ENCODE measurements at regions not wholly inside any gene's neighbourhood (a gene's known extent, or its start where the extent isn't known, plus 50 kb on each side); places are given as distances from the start of the nearest gene placed in this dataset.

DNA sequence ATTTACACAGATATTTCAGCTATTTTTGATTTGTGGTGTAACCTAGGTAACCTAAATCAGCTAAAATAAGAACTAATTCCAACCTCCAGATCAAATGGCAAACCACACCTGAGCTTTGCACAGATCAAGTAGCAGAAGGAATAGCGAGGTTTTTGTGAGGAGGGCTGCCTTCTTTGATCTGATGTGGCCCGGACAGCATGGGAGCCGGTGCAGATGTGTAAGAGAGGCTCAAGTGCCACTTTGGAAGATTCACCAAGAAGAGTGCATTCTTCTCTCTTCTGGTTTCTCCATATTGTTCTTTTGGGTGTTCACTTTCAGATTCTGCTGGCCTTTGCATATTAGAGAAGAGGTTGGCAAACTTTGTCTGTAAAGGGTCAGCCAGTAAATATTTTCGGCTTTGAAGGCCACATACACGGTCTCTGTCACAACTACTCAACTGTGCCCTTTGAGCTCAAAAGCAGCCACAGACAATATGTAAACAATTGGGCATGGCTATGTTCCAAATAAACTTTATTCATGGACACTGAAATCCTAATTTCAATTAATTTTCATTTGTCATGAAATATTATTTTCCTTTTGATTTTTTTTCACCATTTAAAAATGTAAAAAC is 78.9 kb upstream of the FAM9C start:
- CTCF ChIA-PET: no interaction called here
- no peak overlapping the region for H3K27ac ChIP-seq (ENCODE audit: low read depth, low read length)
- no peaks in the 10 kb centered on the region for H3K9me3 ChIP-seq (ENCODE audit: control insufficient read depth in 1 of 2, insufficient read depth in 1 of 2, low read depth in 1 of 2, low read length in 2 of 2)

More for the DNA sequence above, 78.9 kb upstream of the FAM9C start:
- H3K9me2 ChIP-seq (ENCODE audit: insufficient read depth): no peaks in the 10 kb centered on the region
- TF ChIP-seq CBX3 (IDR thresholded peaks at IDR 0.05; ENCODE audit: low read depth): no peak
- TF ChIP-seq SRF (IDR thresholded peaks at IDR 0.05; ENCODE audit: low read depth): no peak
- TF ChIP-seq ZFX (IDR thresholded peaks at IDR 0.05): no peak
- TF ChIP-seq, protein P1, sequence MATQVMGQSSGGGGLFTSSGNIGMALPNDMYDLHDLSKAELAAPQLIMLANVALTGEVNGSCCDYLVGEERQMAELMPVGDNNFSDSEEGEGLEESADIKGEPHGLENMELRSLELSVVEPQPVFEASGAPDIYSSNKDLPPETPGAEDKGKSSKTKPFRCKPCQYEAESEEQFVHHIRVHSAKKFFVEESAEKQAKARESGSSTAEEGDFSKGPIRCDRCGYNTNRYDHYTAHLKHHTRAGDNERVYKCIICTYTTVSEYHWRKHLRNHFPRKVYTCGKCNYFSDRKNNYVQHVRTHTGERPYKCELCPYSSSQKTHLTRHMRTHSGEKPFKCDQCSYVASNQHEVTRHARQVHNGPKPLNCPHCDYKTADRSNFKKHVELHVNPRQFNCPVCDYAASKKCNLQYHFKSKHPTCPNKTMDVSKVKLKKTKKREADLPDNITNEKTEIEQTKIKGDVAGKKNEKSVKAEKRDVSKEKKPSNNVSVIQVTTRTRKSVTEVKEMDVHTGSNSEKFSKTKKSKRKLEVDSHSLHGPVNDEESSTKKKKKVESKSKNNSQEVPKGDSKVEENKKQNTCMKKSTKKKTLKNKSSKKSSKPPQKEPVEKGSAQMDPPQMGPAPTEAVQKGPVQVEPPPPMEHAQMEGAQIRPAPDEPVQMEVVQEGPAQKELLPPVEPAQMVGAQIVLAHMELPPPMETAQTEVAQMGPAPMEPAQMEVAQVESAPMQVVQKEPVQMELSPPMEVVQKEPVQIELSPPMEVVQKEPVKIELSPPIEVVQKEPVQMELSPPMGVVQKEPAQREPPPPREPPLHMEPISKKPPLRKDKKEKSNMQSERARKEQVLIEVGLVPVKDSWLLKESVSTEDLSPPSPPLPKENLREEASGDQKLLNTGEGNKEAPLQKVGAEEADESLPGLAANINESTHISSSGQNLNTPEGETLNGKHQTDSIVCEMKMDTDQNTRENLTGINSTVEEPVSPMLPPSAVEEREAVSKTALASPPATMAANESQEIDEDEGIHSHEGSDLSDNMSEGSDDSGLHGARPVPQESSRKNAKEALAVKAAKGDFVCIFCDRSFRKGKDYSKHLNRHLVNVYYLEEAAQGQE (IDR thresholded peaks at IDR 0.05; ENCODE audit: low read depth): no peak
- no peak for TF ChIP-seq POLR2A (IDR thresholded peaks at IDR 0.05; ENCODE audit: borderline replicate concordance, extremely low read depth, insufficient read depth, insufficient read length)
- no peak for TF ChIP-seq EZH2 (IDR thresholded peaks at IDR 0.05)
- TF ChIP-seq, protein P2, sequence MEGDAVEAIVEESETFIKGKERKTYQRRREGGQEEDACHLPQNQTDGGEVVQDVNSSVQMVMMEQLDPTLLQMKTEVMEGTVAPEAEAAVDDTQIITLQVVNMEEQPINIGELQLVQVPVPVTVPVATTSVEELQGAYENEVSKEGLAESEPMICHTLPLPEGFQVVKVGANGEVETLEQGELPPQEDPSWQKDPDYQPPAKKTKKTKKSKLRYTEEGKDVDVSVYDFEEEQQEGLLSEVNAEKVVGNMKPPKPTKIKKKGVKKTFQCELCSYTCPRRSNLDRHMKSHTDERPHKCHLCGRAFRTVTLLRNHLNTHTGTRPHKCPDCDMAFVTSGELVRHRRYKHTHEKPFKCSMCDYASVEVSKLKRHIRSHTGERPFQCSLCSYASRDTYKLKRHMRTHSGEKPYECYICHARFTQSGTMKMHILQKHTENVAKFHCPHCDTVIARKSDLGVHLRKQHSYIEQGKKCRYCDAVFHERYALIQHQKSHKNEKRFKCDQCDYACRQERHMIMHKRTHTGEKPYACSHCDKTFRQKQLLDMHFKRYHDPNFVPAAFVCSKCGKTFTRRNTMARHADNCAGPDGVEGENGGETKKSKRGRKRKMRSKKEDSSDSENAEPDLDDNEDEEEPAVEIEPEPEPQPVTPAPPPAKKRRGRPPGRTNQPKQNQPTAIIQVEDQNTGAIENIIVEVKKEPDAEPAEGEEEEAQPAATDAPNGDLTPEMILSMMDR (IDR thresholded peaks at IDR 0.05 in 2 of 3, conservative IDR thresholded peaks at IDR 0.05 in 1 of 3; ENCODE audit: borderline replicate concordance in 1 of 3, insufficient read depth in 1 of 3, low read depth in 2 of 3, low read length in 2 of 3): no peak
- TF ChIP-seq, protein P3, sequence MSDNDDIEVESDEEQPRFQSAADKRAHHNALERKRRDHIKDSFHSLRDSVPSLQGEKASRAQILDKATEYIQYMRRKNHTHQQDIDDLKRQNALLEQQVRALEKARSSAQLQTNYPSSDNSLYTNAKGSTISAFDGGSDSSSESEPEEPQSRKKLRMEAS (IDR thresholded peaks at IDR 0.05): no peak
- TF ChIP-seq RAD21 (IDR thresholded peaks at IDR 0.05; ENCODE audit: low read depth): no peak
- TF ChIP-seq SIN3A (IDR thresholded peaks at IDR 0.05; ENCODE audit: low read depth): no peak
- no peak for TF ChIP-seq TCF7L2 (IDR thresholded peaks at IDR 0.05; ENCODE audit: borderline replicate concordance, extremely low read depth, insufficient read depth, insufficient read length)
- no peak for TF ChIP-seq EGR1 (IDR thresholded peaks at IDR 0.05; ENCODE audit: low read depth)
- TF ChIP-seq EZH2phosphoT487 (IDR thresholded peaks at IDR 0.05; ENCODE audit: borderline replicate concordance): no peak
- TF ChIP-seq, protein P4, sequence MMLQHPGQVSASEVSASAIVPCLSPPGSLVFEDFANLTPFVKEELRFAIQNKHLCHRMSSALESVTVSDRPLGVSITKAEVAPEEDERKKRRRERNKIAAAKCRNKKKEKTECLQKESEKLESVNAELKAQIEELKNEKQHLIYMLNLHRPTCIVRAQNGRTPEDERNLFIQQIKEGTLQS (IDR thresholded peaks at IDR 0.05): no peak
- no peak for TF ChIP-seq ZNF274 (IDR thresholded peaks at IDR 0.05; ENCODE audit: low read depth, low read length)
- TF ChIP-seq YY1 (IDR thresholded peaks at IDR 0.05; ENCODE audit: extremely low read depth, insufficient replicate concordance, low read depth, low read length): no peak
- no peak for TF ChIP-seq CEBPB (IDR thresholded peaks at IDR 0.05; ENCODE audit: low read depth)
- no peak for TF ChIP-seq JUND (IDR thresholded peaks at IDR 0.05)
- no peak for TF ChIP-seq POLR2AphosphoS5 (IDR thresholded peaks at IDR 0.05; ENCODE audit: low read depth, low read length)
- no peaks in the 10 kb centered on the region for H3K27me3 ChIP-seq (ENCODE audit: insufficient read depth, low read length)
- no peak overlapping the region for H3K4me2 ChIP-seq (ENCODE audit: low read length)
- ATAC-seq (no peak), DNase-seq (ENCODE audit: low read depth, low spot score) (no peak)
- H3K79me2 ChIP-seq (ENCODE audit: insufficient read depth, low read length): no peaks in the 10 kb centered on the region
- H3K36me3 ChIP-seq (ENCODE audit: control insufficient read depth in 1 of 2, insufficient read depth in 2 of 2, low read length in 2 of 2): no peaks in the 10 kb centered on the region
- ChIA-PET RAD21 (ENCODE audit: low non-redundant PET in 1 of 2, low total read pairs in 2 of 2, uncharacterized antibody in 2 of 2, unreplicated experiment in 2 of 2) (no interaction called here), POLR2A (no interaction called here)
- intact Hi-C loops (cut with micrococcal nuclease): no loop called here
- H3K4me1 ChIP-seq (ENCODE audit: control insufficient read depth in 1 of 2, insufficient read depth in 2 of 2, low read length in 2 of 2): no peaks in the 10 kb centered on the region
- no peak overlapping the region for H2AFZ ChIP-seq (ENCODE audit: low read depth, low read length, poor library complexity, severe bottlenecking)
- no TSS peak for BruUV-seq (replicated peaks)
- H3K9ac ChIP-seq (ENCODE audit: low read length): no peak overlapping the region
- H3K4me3 ChIP-seq (replicated peaks in 1 of 2; ENCODE audit: low read depth in 1 of 2, low read length in 2 of 2): no peak overlapping the region
- H4K20me1 ChIP-seq (ENCODE audit: insufficient read depth): no peaks in the 10 kb centered on the region

Measured in HCT116 (cell line).